ENCODE measurements at regions not wholly inside any gene's neighbourhood (a gene's known extent, or its start where the extent isn't known, plus 50 kb on each side); places are given as distances from the start of the nearest gene placed in this dataset.

DNA sequence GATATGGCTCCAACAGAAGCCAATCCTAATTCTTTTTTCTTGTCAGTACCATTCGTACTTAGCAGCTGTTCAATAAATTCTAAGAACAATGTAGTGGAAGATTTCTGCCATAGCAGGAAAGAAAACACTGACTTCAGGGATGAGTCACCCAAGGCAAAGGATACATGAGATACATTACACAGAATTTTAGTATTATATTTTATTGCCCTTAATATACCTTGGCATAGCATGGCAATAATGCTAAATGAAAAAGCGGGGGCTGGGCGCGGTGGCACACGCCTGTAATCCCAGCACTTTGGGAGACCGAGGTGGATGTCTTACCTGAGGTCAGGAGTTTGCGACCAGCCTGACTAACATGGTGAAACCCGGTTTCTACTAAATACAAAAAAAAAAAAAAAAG is 619.1 kb upstream of the DAB2 start:
- H3K9me3 ChIP-seq (ENCODE audit: control insufficient read depth, low read depth, low read length): no peaks in the 10 kb centered on the region
- H3K27ac Mint-ChIP-seq: no peak overlapping the region
- H2AK5ac ChIP-seq (ENCODE audit: insufficient read length, low read length): no peak overlapping the region
- no peak overlapping the region for H2BK5ac ChIP-seq (ENCODE audit: insufficient read length, low read length)
- H3K4ac ChIP-seq (ENCODE audit: low read depth, low read length): no peak overlapping the region
- no peak overlapping the region for H2BK20ac ChIP-seq (ENCODE audit: low read depth, low read length, poor library complexity, severe bottlenecking)
- WGBS (ENCODE audit: extremely low coverage, insufficient read length, low lambda C conversion rate): no CpG with 5 or more reads among the region's 8 CpGs
- H3K18ac ChIP-seq (ENCODE audit: insufficient read length, low read depth, low read length): no peak overlapping the region
- H4K20me1 ChIP-seq (ENCODE audit: control insufficient read depth, insufficient read depth, insufficient read length): no peaks in the 10 kb centered on the region
- H3K4me1 Mint-ChIP-seq: no peaks in the 10 kb centered on the region
- no peak for DNase-seq
- no peak overlapping the region for H3K14ac ChIP-seq (ENCODE audit: insufficient read depth, low read length)
- no peak overlapping the region for H4K5ac ChIP-seq (ENCODE audit: insufficient read length, low read depth, low read length)
- no peak overlapping the region for H2AFZ ChIP-seq (ENCODE audit: low read length)
- H3K36me3 Mint-ChIP-seq (ENCODE audit: insufficient read depth in 1 of 3, low read depth in 3 of 3): no peaks in the 10 kb centered on the region
- no peak overlapping the region for H4K91ac ChIP-seq (ENCODE audit: insufficient read length, low read depth, low read length)
- H3K23me2 ChIP-seq (ENCODE audit: insufficient read length, low read depth, low read length, poor library complexity, severe bottlenecking): no peaks in the 10 kb centered on the region
- H3K9me3 Mint-ChIP-seq: no peaks in the 10 kb centered on the region
- H3K23ac ChIP-seq (ENCODE audit: insufficient read length, low read depth, low read length): no peak overlapping the region
- H3T11ph ChIP-seq (ENCODE audit: low read length): no peak overlapping the region
- no peaks in the 10 kb centered on the region for H3K4me1 ChIP-seq (ENCODE audit: insufficient read depth, low read length)
- no peak overlapping the region for H2BK15ac ChIP-seq (ENCODE audit: low read depth, low read length)
- no peak overlapping the region for H3K27ac ChIP-seq (ENCODE audit: insufficient read length, low read depth, low read length)
- no peak overlapping the region for H3K4me3 Mint-ChIP-seq
- H2BK12ac ChIP-seq (ENCODE audit: insufficient read length, low read depth, low read length): no peak overlapping the region
- H3K4me2 ChIP-seq (ENCODE audit: insufficient read depth, insufficient read length, low read length): no peak overlapping the region
- H3K27me3 Mint-ChIP-seq (ENCODE audit: low read depth): no peaks in the 10 kb centered on the region
- no peak overlapping the region for H3K9ac ChIP-seq (ENCODE audit: extremely low read depth, insufficient read length, low read length)
- no peak overlapping the region for H2BK120ac ChIP-seq (ENCODE audit: low read depth, low read length, poor library complexity, severe bottlenecking)
- TF ChIP-seq, protein P1, sequence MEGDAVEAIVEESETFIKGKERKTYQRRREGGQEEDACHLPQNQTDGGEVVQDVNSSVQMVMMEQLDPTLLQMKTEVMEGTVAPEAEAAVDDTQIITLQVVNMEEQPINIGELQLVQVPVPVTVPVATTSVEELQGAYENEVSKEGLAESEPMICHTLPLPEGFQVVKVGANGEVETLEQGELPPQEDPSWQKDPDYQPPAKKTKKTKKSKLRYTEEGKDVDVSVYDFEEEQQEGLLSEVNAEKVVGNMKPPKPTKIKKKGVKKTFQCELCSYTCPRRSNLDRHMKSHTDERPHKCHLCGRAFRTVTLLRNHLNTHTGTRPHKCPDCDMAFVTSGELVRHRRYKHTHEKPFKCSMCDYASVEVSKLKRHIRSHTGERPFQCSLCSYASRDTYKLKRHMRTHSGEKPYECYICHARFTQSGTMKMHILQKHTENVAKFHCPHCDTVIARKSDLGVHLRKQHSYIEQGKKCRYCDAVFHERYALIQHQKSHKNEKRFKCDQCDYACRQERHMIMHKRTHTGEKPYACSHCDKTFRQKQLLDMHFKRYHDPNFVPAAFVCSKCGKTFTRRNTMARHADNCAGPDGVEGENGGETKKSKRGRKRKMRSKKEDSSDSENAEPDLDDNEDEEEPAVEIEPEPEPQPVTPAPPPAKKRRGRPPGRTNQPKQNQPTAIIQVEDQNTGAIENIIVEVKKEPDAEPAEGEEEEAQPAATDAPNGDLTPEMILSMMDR (conservative IDR thresholded peaks at IDR 0.05): no peak
- H3K79me2 ChIP-seq (ENCODE audit: insufficient read depth, low read length): no peaks in the 10 kb centered on the region
- H3K79me1 ChIP-seq (ENCODE audit: insufficient read depth, low read depth, low read length, poor library complexity, severe bottlenecking): no peaks in the 10 kb centered on the region
- no peaks in the 10 kb centered on the region for H3K27me3 ChIP-seq (ENCODE audit: insufficient read depth, low read length)
- H3K56ac ChIP-seq (ENCODE audit: insufficient read length, low read depth, low read length): no peak overlapping the region
- H4K8ac ChIP-seq (replicated peaks; ENCODE audit: insufficient read length, low read depth, low read length): no peak overlapping the region

All from H9 (cell line).